Vagina (tissue), 2 donors: ENCODE measurements at regions not wholly inside any gene's neighbourhood (a gene's known extent, or its start where the extent isn't known, plus 50 kb on each side); places are given as distances from the start of the nearest gene placed in this dataset.

ENCODE experiments used
- CTCF ChIP-seq, 3 experiments: fragments of 450-650 bp in 2 of 3; fragments of 200-600 bp in 1 of 3; sonication (generic) in 1 of 3; IDR thresholded peaks; one replicate each; pipeline ENCODE4 v1.5.1; 2017 to 2019; ENCODE audit warnings: antibody characterized with exemption in 3 of 3, mild to moderate bottlenecking in 2 of 3, moderate library complexity in 2 of 3
- POLR2A ChIP-seq, 2 donors: fragments of 450-650 bp; IDR thresholded peaks; one replicate each; pipeline ENCODE4 v1.6.1; 2017; ENCODE audit warnings: antibody characterized with exemption in 2 of 2, mild to moderate bottlenecking in 2 of 2, moderate library complexity in 2 of 2

GRCh38 chr14:97198813-97199212, 401.6 kb downstream of the VRK1 start:
- TF ChIP-seq POLR2A (IDR thresholded peaks at IDR 0.05), result no peak
- no peak for TF ChIP-seq CTCF (IDR thresholded peaks at IDR 0.05)
